NCI-H1417 (cell line): ENCODE measurements at regions not wholly inside any gene's neighbourhood (a gene's known extent, or its start where the extent isn't known, plus 50 kb on each side); places are given as distances from the start of the nearest gene placed in this dataset.

Experiments used
- DNase-seq, 3 experiments: peaks; one replicate each; lab custom pipeline; 2025; lab: John Stamatoyannopoulos, UW

DNA sequence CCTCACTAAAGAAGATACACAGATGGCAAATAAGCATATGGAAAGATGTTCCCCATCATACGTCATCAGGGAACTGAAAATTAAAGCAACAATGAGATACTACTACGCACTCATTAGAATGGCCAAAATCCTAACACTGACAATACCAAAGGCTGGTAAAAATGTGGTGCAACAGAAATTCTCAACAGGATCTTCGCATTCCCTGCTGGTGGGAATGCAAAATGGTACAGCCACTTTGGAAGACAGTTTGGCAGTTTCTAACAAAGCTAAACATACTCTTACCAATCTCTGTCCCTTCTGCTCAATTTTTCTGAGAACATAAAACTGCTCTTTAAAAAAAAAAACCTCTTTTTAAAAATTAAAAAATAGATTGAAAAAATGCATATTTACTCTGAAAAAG lies 300.2 kb downstream of the FBXW7 start:
- DNase-seq, result no peak

DNA sequence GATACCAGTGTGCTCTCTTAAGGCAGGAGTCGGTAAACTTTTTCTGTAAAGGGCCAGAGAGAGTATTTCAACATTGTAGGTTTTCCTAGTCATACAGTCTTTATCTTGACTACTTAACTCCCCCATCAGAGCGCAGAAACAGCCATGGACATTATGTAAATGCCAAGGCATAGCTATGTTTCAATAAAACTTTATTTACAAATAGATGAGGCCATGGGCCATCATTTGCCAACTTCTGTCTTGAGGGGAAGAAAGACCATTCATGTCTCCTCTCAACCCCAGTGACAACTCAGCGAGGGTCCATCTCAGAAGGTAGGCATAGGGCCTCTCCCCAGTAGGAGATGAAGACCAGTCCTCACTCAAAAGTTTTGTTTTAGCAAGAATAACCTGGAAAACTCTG lies 301.3 kb downstream of the FBXW7 start:
- no peak for DNase-seq

DNA sequence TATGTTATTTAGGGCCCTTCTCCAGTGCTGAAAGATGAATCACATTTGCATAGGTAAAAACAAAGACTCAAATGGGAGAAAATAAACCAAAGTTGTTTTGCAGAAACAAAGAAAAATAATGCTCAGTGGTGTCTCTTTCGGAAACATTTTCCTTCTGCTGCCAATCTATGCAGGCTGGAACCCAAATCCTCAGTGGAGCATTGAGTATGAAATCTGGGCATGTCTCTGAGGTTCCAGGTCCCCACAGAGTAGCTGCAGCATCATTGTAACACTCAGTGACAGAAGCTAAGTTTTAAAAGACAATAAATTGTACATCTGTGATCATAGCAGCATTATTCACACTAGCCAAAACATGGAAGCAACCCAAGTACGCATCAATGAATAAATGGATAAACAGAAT lies 303.6 kb downstream of the FBXW7 start:
- DNase-seq, result no peak

DNA sequence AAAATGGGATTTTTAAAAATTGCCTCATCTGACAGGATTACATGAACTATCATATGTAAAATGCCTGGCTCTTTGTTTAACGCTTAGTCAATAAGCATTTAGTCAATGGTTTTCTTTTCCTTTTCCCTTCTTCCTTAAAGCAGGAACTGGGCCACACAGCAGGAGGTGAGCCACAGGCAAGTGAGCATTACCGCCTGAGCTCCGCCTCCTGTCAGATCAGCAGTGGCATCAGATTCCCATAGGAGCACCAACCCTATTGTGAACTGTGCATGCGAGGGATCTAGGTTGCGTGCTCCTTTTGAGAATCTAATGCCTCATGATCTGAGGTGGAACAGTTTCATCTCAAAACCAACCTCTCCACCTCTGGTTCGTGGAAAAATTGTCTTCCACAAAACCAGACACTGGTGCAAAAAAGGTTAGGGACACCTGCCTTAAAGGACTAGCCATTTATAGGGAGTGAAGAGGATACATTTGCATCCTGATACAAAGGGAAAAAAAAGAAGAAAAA lies 306.1 kb downstream of the FBXW7 start:
- DNase-seq, result peak in 1 of 3 experiments; percentile 10

DNA sequence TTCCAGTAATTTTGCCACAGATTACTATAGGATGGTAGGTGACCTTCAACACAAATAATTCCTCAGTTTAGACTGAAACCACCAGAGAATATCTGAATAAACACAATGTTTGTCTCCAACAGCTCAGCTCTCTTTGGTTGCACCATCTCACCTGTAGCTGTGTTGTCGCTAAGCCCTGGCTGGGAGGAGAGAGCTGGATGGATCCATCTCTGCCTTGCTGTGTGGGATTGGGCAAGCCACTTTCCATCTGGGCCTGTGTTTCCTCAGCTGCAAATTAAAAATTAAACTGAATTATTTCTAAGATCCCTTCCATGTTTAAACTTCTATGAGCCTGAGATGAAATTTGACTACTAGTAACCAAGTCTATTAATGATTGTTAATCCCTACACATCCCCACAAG lies 310.2 kb downstream of the FBXW7 start:
- DNase-seq, result no peak

DNA sequence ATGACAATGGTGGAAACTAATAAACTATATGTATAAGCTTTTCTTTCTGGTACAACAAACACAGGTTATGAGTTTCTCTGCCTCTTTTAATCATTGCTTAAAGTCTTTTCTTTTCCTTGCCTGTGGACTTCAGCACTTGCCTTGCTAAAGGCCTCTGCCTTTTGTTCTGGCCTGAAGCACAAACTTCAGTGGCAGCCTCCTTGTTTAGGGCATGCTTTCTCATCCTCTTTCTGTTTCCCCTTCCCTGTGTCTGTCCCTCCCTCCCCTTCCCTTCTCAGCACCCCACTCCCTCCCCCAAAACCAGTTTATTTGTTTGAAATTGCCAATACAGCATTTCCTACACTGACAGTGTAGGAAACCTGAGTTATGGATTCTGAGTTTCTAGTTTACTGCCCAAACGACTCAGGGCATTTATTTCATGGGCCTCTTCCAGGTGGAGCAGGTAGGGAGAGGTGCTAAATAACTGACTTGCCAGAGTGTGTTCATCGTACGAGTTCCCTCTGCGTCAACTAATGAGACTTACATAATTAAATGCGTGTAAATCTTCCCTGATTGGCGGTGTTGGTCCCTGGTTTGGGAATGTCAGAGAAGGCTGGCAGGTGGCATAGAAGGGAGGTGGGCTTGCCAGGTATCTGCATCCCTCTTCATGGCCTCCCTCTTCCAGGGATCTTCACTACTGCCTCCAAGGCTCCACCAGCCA lies 311.0 kb downstream of the FBXW7 start:
- no peak for DNase-seq

DNA sequence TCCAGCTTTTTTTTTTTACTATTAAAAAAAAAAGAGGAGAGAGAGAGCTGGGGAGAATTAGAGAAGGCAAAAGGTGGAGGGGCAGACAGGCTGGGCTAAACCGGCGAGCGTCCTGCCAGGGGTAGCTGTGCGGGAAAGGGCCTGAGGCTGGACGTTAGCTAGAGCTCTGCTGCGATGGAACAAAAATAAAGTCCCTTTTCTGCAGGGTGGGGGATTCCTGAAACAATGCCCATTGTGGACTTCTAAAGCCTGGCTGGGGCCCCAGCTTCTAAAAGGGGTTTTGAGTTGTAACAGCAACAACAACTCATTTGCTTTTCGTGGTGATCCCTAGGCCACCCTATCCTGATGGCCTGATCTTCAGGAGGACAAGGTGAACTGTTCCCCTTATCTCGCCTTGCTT lies 311.7 kb downstream of the FBXW7 start:
- no peak for DNase-seq

DNA sequence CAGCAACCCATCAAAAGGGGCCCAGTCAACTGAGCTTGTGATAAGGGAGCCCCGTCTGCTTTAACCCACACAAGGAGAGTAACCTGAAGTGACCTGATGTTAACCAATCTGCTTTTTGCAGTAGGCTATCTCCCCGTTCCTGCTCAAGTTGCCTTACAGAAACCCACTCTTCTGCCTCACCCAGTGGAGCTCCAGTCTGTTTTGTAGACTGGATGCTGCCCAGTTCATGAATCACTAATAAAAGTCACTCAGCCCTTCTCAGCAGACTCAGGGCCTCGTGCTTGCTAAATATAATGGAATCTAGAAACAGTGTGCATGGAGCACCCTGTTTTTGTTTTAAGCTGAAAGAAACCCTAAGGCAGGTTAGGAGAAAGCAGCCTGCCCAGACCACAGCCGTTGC lies 312.3 kb downstream of the FBXW7 start:
- no peak for DNase-seq

DNA sequence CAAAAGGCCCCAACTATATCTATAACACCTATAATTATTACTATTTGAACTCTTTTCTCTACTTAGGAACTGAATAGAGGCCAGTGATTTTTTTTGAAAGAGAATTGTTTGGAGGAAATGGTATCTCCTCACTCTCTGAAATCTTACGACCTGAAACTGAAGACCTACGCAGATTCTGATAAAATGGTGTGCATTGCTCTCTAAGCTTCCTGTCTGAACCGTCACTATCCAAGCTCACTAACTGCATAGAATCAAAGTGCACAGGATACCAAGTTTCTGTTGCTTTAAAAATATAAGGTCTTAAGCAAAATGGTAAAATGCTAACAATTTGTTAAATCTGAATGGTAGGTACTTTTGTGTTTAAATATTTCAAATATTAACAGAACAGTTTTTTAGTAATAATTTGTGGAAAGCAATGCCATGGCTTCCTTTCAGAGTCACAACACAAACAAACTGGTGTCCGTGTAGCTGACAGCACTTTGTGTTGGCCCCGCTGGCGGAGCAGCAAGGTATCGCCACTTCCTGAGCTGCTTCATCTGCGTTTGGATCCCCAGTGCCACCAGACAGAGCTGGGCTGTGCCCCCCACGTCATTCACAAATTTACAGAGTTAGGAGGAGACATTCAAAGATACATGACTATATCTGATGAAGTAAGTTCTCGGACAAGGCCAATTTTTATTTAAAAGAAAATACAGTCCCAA lies 313.9 kb downstream of the FBXW7 start:
- peak in 1 of 3 experiments; percentile 10 for DNase-seq

DNA sequence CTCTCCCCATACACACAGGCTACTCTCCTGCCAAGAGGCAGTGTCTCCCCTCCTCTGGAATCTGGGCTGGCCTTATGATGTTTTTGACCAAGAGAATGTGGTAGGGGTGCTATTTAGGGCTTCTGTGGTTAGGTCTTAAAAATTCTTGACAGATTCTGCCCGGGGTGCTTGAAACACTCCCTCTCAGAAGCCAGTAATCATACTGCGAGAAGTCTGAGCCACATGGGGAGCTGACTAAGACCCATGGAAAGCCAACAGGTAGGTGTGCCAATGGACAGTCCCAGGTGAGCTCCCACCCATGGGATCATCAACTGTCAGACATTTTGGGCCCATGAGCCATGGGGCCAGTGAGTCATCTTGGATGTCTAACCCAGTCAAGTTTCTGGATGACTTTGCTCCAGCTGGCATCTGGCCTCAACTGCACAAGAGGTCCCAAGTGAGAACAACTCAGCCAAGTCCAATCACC lies 315.7 kb downstream of the FBXW7 start:
- no peak for DNase-seq

DNA sequence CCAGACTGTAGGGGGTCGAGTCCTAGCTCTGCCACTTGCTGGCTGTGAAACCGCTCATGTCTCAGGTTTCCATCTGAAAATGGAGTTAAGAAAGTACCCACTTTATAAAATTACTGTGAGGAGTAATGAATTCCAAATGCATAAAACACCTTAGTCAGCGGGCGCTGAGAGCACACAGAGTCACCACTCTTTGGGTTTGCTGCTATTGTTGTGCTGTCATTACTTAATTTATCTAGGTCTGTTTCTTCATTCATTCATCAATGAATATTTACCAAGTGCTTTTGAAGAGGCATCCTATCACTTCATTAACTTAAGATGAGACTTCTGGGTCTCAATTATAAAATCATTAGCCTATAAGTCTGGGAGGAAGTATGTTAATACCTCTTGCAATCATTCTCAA lies 317.3 kb downstream of the FBXW7 start:
- DNase-seq, result peak in 2 of 3 experiments; percentile 18 to 52

DNA sequence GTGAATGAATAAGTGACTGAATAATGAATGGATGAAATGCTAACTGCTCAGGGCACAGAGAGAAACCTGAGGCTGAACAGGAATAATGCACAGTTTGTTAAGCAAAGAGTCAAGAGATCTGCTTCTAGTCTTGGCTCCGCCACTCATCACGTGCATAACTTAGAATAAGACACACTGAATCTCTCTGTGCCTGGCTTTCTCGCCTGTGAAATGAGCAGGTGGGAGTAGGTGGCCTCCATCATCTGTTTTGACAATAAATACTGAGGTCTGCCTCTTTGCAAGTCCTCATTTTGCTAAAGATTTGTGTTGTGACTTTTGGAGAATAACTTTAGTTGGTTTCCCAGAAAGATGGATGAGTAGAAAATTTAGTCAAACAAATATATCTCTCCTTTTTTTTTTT lies 318.0 kb downstream of the FBXW7 start:
- no peak for DNase-seq

DNA sequence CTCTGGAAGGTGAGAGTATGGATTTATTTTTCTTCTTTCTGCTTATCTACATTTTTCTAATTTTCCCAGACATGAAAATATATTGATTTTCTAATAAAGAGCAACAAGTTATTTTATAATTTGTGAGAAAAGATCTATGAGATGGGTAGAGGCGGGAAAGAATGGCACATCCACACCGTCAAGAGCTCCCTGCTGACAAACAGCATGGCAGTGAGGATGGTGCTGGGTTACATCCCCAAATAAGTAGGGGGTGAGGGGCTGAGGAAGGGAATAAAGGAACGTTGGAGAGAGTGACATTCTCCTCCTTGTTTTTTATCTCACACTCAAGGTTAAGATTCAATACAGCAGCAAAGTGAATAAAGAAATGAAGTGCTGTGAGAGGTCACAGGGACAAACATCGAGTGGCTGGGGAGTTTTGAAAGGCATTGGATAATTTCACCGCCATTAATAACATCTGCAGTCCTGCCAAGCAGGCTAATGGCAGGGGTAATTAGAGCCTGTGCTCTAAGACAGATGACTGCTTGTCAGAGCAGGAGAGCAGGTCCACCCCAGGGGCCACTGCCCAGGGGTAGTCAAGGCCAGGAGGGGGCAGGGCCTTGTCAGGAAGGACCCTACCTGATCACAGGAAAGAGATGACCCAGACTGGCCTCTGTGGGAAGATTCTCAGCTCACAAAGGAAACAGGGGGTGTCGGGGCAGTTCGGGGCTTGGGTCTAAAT lies 323.8 kb downstream of the FBXW7 start:
- peak in 2 of 3 experiments; percentile 65 to 90 for DNase-seq

DNA sequence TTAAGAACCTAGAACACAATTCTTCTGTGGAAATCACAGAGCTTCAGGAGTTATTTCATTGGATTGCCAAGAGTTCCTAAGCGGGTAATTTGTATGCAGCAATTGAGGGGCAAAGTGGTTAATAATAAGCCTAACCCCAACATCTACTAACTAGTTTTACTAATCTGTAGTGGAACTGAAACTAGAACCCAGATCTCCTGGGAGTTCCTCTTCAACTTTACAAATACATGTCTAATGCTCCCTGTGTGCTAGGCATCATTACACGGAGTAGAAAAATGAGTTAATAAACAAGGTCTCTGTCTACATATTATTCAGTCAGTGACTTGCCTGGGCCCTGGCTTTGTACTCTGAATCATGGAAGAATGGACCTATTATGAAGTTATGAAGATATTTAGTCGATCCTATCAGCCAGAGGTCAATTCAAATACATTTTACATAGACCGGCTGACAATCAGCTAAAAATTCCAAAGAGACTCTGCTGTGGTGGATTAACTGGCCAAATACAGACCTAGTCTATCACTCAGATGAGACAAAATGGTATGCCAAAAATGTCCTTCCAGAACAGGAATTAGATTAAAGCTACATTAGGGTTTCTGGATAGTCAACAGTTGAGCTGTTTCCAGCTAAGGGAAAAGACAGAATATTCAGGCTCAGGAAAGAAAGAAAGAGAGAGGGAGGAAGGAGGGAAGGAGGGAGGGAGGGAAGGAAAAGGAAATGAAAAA lies 326.0 kb downstream of the FBXW7 start:
- no peak for DNase-seq

DNA sequence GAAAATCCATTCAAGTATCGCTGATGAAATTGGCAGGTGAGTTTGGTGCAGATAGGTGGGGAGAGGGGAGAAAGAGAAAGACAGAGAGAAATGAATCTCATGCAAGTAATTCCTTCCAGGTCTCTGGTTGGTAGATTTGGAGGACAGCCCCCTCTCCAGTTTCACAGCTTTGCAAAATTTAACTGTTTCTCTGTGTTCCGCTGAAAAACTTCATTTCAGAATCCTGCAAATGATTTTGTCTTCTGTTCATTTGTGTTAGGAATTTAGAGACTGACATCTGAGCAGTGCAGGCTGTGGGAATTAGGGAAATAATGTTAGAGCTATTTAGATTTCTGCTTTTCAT lies 328.5 kb downstream of the FBXW7 start:
- DNase-seq, result no peak

DNA sequence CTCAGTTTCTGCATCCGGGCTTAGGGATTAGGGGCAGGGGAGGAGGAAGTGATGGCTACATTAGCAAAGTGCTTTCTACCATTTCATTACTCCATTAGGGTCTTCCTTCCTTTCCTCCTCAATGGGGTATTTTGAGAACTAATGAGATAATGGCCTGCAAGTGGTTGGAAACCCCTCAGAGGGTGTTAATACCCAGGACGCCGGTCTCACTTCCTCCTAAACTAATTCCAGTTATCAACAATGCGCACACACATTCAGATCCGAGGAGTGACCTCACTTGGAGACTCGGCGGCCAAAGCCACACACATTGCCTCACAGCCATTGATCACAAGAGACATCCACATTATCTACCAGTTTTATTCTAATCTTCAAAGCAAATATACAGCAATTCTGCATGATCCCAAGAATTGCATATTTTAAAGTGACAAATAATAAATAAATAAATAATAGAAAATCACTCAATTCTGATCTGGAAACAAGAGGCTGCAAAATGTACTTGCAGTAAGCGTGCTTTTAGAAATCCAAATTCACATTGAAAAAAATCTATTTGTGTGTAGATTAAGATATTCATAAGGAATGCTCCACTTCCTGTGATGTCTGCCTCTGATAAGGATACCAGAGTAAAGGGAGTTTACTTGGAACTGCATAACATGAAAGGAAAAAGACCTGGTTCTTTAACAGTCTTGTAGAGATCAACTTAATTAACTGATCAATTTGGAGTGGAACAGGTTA lies 329.1 kb downstream of the FBXW7 start:
- peak in 1 of 3 experiments; percentile 23 for DNase-seq

DNA sequence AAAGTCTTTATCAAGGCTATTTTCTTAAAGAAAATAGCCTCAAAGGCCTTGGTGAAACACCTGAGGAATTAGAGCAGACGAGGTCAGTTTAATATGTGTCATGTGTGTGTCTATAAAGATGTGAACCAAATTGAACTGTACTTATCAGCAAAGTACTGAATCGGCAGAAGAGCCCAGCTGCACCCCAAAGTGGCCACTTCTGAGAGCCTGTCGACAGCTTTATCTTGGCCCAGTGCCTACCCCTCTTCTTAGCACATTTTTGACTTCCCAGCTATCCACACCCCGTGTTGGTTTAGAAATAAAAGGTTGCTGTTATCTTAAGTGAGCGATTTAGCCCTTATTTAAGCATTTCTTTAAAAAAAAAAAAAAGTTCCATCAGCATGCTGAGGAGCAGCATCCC lies 329.7 kb downstream of the FBXW7 start:
- DNase-seq, result peak in 2 of 3 experiments; percentile 14 to 15

DNA sequence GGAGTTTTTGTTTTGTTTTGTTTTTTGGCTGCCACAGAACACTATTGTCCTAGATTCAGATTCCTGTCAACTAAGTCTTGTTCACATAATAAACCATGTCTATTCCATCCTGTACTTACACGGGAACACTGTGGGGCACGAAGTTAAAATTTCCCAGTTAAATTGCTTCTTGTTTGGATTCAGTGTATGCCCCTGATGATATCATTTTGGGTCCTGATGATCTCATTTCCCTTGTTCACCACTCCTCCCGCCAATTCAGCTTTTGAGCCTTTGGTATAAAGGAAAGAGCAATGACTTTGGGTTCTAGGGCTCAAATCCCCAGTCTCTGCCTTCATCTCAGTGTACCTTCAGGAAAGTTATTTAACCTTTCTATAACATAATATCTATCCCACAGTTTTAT lies 333.5 kb downstream of the FBXW7 start:
- DNase-seq, result no peak

DNA sequence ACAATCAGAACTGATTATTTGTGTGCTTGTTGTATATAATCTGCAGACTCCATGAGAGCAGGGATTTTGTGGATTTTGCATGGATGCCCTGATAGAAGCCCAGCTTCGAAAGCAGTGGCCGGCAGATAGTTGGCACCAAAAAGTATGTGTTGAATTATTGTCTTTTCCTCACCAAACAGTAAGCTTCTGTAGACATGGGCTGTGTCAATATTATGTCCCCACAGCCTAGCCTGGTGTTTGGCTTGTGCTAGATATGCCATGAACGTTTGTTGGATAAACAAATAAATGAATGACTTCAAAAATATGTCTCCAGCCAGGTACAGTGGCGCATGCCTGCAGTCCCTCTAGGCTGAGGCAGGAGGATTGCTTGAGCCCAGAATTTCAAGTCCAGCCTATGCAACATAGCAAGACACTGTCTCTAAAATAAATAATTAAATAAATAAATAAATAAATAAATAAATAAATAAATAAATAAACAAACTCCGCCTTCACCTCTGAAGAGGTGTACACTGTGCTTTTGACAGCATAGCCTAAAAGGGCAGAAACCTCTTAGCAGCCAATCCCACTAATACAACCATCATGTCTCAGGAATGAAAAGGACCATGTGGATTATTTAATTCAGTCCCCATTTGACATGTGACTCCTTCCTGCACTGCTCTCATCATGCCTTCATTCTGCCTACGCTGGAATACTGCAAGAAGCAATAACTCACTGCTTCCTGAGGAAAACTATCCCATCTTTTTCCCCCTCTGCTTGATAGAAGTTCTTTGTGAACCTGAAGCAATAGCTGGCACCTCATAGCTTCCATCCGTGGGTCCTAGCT lies 335.2 kb downstream of the FBXW7 start:
- DNase-seq, result peak in 1 of 3 experiments; percentile 6

DNA sequence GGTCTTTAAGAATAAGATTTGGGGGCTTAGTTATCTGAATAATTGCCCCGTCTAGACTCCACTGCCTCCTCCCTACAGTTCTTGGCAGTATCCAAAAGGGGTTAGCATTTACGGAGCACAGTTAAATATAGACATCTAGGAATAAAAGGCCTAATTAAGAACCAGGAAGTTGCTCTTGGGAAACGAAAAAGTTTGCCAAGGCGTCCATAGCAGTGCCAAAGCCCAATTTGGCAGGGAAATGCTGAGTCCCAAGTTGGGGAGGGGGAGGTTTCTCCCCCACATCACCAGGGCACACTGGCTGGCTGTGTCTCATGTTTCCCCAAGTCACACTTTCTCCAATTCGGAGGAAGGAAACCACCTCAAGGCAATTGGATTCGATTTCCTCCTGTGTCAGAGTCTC lies 338.7 kb downstream of the FBXW7 start:
- no peak for DNase-seq

DNA sequence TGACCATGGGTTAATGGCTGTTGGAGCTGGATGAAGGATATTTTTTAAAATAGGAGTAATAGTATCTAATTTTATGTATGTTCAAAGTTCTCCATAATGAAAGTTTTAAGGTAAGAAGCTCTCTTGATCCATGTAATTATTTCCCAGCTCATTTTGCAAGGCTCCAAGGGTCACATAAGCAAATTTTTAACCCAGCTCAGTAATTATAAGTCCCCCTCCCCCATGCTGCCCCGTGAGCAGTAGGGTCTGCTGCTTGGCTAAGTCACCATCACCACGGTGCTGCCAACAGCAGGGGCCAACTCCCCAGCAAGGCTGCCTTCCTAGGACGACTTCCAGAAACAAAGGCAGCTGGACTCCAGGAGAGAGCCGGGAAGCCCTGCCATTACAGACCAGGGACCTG lies 340.0 kb downstream of the FBXW7 start:
- DNase-seq, result no peak
